ENCODE measurements at regions not wholly inside any gene's neighbourhood (a gene's known extent, or its start where the extent isn't known, plus 50 kb on each side); places are given as distances from the start of the nearest gene placed in this dataset.

GRCh38 chr11:110985547-110985946, 260.0 kb upstream of the POU2AF2 start:
- no peak for TF ChIP-seq CTCF (IDR thresholded peaks at IDR 0.05 in 2 of 3, conservative IDR thresholded peaks at IDR 0.05 in 1 of 3; ENCODE audit: control insufficient read depth in 2 of 3, extremely low read depth in 1 of 3, insufficient read depth in 1 of 3, low read depth in 3 of 3, low read length in 3 of 3)
- TF ChIP-seq POLR2A (IDR thresholded peaks at IDR 0.05; ENCODE audit: low read depth, low read length) = no peak
- TF ChIP-seq SPI1 (IDR thresholded peaks at IDR 0.05; ENCODE audit: borderline replicate concordance, insufficient read depth, low read depth, low read length) = no peak
- no peak for TF ChIP-seq RFX5 (IDR thresholded peaks at IDR 0.05; ENCODE audit: low read depth, low read length)
- TF ChIP-seq ZBTB33 (IDR thresholded peaks at IDR 0.05) = no peak
- no peak for TF ChIP-seq MYC (IDR thresholded peaks at IDR 0.05; ENCODE audit: insufficient read depth, insufficient read length, insufficient replicate concordance, low read length, severe bottlenecking)
- TF ChIP-seq ETV6 (conservative IDR thresholded peaks at IDR 0.05 in 1 of 2, IDR thresholded peaks at IDR 0.05 in 1 of 2; ENCODE audit: borderline replicate concordance in 1 of 2, low read depth in 1 of 2) = no peak
- TF ChIP-seq POLR2AphosphoS5 (IDR thresholded peaks at IDR 0.05; ENCODE audit: low read length) = no peak
- TF ChIP-seq DPF2 (IDR thresholded peaks at IDR 0.05) = no peak
- TF ChIP-seq ELK1 (IDR thresholded peaks at IDR 0.05; ENCODE audit: low read depth, low read length) = no peak
- TF ChIP-seq STAT1 (conservative IDR thresholded peaks at IDR 0.05) = no peak
- no peak for TF ChIP-seq ZNF24 (IDR thresholded peaks at IDR 0.05)
- TF ChIP-seq ZZZ3 (IDR thresholded peaks at IDR 0.05; ENCODE audit: control insufficient read depth, insufficient read length, low read depth) = no peak
- TF ChIP-seq FOS (IDR thresholded peaks at IDR 0.05; ENCODE audit: borderline replicate concordance, extremely low read depth, insufficient read length) = no peak

Data from GM12878 (cell line).